Left forelimb (tissue), 1 donor: ENCODE measurements at regions not wholly inside any gene's neighbourhood (a gene's known extent, or its start where the extent isn't known, plus 50 kb on each side); places are given as distances from the start of the nearest gene placed in this dataset.

Source experiments
- DNase-seq: peaks from one replicate; pipeline ENCODE4 v3.0.0-alpha.2; 2018; ENCODE audit warnings: low spot score

DNA sequence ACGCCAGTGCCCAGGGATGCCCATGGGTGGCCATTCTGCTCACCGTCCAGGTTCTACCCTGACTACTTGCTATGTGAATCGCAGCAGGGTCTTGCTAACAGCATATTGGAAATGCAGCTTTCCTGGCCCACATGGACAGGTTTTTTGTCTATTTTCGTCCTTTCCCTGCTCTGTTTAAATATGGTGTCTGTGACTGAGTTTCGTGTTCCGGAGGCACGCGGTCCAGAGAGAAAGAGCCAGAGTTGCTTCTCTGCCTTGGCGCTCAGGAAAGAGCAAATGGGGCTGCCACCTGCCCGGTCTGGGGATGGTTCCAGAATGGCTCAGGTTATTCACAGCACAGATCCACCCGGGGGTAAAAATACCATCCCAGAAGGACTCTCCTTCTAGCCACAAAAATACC lies 456.2 kb downstream of the BCL11A start:
- no peak for DNase-seq

- no peak for DNase-seq
These were observed 456.9 kb downstream of the BCL11A start for GRCh38 chr2:60096556-60096955.

- DNase-seq, result no peak
These were observed 457.6 kb downstream of the BCL11A start for GRCh38 chr2:60095903-60096302.

GRCh38 chr2:60095202-60095815 lies 458.1 kb downstream of the BCL11A start:
- DNase-seq, result no peak

DNA sequence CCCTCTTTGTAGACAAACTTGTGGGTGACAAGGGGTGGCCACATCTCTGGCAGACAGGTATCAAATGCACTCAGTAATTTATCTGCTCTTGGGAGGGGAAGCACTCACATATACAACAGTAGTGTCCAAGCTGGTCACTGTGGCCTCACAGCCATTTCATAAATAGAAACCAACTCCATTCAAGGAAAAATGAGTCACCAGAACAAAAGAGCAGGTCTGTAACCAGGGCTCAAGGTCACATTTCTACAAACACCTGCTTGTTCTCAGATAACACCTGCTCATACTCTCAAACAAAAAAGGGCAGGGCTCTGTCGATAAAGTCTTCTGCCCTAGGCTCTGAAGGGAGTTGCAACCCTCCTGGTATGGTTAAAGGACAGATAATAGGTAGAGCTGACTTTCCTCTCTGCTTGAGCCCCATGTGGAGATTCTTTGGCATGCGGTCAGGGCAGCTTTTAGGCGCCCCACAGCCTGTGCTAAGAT lies 459.0 kb downstream of the BCL11A start:
- no peak for DNase-seq

DNA sequence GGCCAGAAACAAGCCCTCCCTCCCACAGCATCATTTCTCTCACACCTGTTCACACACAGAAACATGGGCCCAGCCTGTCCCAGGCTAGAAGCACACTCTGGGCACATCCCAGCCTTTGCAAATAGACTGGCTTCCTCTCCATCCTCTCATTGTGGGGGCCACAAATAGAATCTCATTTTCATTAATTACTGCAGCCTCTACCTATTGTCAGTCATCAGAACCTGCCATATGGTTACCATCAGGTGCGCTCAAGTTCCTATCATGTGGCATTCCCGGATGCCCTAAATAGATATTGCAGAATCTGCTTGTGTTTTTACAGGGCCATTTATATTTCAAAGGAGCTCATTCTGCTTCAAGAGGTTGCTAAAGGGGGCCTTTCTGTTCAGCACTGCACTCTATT lies 460.7 kb downstream of the BCL11A start:
- no peak for DNase-seq

GRCh38 chr2:60091894-60092293 lies 461.6 kb downstream of the BCL11A start:
- DNase-seq, result no peak

DNA sequence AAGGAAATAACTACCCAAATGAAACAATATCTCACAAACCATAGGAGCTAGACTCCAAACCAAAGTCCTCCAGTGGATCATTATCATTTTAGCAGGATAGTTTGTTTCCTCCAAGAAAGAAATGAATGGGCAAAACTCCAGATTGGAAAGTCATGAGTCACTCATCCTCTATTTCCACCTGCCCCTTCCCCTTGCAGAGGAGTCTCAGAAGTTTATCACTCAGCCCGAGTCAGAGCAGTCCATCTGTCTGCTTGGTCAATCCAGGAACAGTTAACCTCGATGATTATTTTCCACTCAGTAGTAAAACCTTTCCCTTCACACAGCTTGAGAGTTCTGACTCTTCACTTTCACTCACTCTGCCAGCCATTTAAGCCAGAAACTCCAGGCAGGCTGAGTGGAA lies 462.2 kb downstream of the BCL11A start:
- no peak for DNase-seq

- no peak for DNase-seq
These were observed 473.9 kb downstream of the BCL11A start for GRCh38 chr2:60079562-60079961.

- DNase-seq, result no peak
These were observed 478.4 kb downstream of the BCL11A start for GRCh38 chr2:60075048-60075447.

DNA sequence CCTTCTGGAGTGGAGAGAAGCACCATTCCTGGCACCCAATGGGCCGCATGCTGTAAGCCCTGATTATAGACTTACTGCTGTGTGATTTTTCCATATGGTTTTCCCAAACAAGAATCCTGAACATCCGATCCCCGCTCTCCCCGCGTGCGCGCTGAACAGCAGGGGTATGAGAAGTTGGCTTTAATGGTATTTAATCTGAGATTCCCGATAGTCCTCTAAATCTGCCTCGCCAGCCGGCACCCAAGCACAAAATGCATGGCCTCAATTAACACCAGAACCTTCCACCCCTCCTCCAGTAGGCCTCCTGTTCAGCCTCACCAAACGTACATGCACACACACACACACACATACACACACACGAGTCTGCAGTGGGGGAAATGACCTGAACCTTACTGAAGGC lies 480.3 kb downstream of the BCL11A start:
- DNase-seq, result no peak

- no peak for DNase-seq
These were observed 480.8 kb downstream of the BCL11A start for GRCh38 chr2:60072609-60073008.

DNA sequence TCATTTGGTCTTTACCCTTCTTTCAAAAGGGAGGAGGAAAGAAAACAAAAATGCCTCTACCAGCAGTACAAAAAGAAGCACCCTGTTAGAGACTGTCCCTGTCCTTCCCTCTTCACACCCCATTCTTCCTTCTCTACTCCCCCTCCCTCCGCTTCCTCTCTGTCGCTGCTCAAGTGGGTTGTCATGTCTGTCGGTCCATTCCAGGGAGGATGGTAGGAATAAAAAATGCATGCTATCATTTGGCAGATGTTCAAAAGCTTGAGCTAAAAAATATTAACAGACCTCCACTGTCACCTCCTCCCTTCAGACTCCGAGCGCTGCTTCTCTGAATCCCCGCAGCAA lies 482.0 kb downstream of the BCL11A start:
- no peak for DNase-seq

GRCh38 chr2:60070736-60071489 lies 482.5 kb downstream of the BCL11A start:
- DNase-seq, result no peak

- no peak for DNase-seq
These were observed 483.3 kb downstream of the BCL11A start for GRCh38 chr2:60070196-60070595.

DNA sequence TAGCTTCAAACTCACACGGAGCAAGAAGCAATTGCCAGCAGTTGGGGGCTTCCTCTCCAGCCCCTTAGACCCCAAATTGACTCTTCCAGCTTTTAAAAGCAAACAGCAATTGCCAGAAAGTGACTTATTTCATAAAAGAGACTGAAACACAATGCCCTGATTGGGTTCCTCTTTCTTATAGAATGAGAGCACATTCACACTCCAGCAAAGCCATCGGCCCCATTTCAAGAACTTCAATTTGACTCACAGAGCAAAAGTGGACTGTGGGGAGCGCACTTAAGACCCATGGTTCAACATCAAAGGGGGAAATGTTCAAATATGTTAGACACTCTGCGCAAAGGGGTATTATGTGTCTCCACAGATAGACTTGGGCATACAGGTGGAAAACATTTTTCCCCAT lies 484.7 kb downstream of the BCL11A start:
- no peak for DNase-seq

- DNase-seq, result no peak
These were observed 486.4 kb downstream of the BCL11A start for GRCh38 chr2:60067006-60067405.

GRCh38 chr2:60066096-60066839 lies 487.2 kb downstream of the BCL11A start:
- DNase-seq, result no peak

DNA sequence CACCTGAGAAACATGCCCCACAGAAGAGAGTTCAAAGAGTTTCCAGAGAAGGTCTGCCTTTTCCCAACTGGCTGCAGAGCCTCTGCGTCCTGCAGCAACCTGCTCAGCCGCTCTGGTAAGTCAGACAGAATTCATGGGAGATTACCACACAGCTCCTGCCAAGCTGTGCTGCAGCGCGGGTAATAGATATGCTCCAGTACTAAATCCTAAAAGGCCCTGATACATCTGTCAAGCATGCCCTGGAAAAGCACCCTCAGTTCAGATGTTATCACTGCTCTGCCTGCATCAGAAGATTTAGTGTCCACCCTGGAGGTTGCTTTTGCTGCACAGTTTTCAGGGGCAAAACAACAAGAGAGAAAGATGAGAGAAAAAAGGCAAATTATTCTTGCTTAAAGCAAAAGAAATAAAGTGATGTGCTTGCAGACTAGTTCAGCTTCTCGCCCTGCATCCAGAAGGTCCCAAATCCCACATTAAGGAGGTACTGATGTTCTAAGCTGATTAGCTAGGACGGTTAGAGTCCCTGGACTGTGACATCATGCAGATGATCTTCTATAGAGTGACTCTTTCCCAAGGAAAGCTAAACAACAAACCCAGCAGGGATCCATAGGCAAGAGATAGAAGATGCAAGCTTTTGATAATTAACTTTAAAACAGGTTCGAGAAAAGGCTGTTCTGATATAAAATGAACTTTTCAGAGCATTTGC lies 488.6 kb downstream of the BCL11A start:
- no peak for DNase-seq

DNA sequence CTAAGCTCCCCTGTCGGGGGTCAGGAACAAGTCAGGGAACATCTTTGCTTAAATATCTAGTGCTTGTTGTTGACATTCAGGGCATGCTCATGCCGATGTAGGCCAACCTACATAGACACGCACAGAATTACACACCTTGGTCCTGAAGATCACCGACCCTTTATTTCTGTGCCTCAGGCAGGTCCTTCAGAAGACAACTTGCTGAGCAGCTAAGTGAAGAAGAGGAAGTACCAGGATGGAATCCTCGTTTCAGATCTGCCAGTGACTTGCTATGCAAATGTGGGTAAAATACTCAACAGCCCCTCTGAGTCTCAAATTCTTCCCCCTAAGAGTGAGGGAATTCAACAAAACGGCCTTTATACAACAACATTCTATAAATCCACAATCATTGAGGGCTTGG lies 494.7 kb downstream of the BCL11A start:
- no peak for DNase-seq

GRCh38 chr2:60054571-60055340 lies 498.7 kb downstream of the BCL11A start:
- DNase-seq, result no peak

DNA sequence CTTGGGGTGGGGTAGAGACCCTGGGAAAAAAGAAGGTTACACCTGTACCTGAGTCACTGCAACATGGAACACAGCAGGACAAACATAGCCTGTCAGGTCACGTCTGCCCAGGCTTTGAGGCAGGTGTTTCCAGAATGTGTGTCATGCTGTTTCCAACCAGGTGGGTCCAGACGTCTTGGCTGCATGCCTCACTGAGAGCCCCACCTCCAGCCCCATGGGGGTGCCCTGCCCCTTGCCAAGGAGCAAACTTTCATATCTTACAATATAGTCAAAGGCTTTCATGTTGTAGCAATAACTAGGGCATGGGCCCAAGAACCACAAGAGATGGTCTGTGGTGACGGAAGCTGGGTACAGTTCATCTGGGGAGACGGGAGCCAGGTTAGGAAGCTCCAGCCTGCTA lies 499.7 kb downstream of the BCL11A start:
- no peak for DNase-seq
